ENCODE measurements at regions not wholly inside any gene's neighbourhood (a gene's known extent, or its start where the extent isn't known, plus 50 kb on each side); places are given as distances from the start of the nearest gene placed in this dataset.

DNA sequence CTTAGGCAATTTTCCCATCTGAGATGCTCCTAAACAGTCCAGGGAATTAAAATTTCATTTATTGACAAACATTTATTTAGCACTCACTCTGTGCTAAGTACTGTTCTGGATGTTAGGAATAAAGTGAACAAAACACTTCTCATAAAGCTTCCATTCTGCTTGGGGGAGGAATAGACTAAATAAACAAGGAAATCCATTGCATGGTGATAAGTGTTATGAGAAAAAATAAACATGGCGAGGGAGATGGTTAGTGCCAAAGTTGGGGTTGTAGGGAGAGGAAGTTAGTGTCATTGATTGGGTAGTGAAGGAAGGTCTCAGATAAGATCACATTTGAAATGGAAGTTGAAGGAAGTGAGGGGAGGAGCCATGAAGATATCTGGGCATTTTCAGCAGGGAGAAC lies 72.2 kb upstream of the CES5A start:
- peaks cover 3% of the 10 kb centered on the region for H3K27me3 ChIP-seq
- H3K27ac ChIP-seq = no peak overlapping the region
- no peak overlapping the region for H3K4me3 ChIP-seq
- no peaks in the 10 kb centered on the region for H3K9me3 ChIP-seq (ENCODE audit: low read depth)
- H3K4me1 ChIP-seq (ENCODE audit: low read depth) = no peaks in the 10 kb centered on the region
- DNase-seq (ENCODE audit: low read depth in 1 of 2, low spot score in 1 of 2) = no peak
- no peak for TF ChIP-seq CTCF (IDR thresholded peaks at IDR 0.05; ENCODE audit: low read depth, low read length)
- H3K36me3 ChIP-seq = no peaks in the 10 kb centered on the region

DNA sequence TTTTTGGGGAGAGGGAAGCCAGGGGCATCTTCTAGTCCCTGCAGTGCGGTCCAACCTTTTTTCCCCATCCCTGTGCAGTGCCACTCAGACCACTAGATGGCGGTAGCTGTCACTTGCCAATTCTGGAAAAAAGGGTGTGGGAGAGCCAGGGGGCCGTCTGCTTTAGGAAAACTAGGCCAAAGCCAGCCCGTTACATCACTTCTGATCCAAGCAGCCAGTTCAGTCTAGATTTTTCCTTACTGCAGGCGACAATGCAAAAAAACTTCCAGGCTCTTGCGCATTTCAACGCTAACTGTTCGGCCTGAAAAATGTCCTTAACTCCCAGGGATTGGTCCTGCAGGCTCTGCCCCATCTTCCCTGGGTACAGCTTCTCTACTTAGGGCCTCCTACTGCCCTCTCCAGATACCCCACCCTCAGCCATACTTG lies 69.2 kb upstream of the CES5A start:
- Histone ChIP-seq H3K36me3 (no peaks in the 10 kb centered on the region), H3K9me3 (ENCODE audit: low read depth) (no peaks in the 10 kb centered on the region), H3K4me3 (no peak overlapping the region), H3K27me3 (peaks cover 6% of the 10 kb centered on the region), H3K4me1 (ENCODE audit: low read depth) (no peaks in the 10 kb centered on the region), H3K27ac (no peak overlapping the region)
- DNase-seq (ENCODE audit: low read depth in 1 of 2, low spot score in 1 of 2) = peak; percentile 78 to 88
- peak; percentile 99 for TF ChIP-seq CTCF (IDR thresholded peaks at IDR 0.05; ENCODE audit: low read depth, low read length)

- H3K4me1 ChIP-seq (ENCODE audit: low read depth) = no peaks in the 10 kb centered on the region
- H3K9me3 ChIP-seq (ENCODE audit: low read depth) = no peaks in the 10 kb centered on the region
- peaks cover 6% of the 10 kb centered on the region for H3K27me3 ChIP-seq
- H3K27ac ChIP-seq = no peak overlapping the region
- TF ChIP-seq CTCF (IDR thresholded peaks at IDR 0.05; ENCODE audit: low read depth, low read length) = no peak
- DNase-seq (ENCODE audit: low read depth in 1 of 2, low spot score in 1 of 2) = no peak
- no peaks in the 10 kb centered on the region for H3K36me3 ChIP-seq
- H3K4me3 ChIP-seq = no peak overlapping the region
Measured at GRCh38 chr16:55943267-55943666, 68.1 kb upstream of the CES5A start.

GRCh38 chr16:55942821-55943220 lies 67.6 kb upstream of the CES5A start:
- Histone ChIP-seq H3K9me3 (ENCODE audit: low read depth) (no peaks in the 10 kb centered on the region), H3K27me3 (peaks cover 6% of the 10 kb centered on the region), H3K4me1 (ENCODE audit: low read depth) (no peaks in the 10 kb centered on the region), H3K27ac (no peak overlapping the region), H3K4me3 (no peak overlapping the region), H3K36me3 (no peaks in the 10 kb centered on the region)
- no peak for DNase-seq (ENCODE audit: low read depth in 1 of 2, low spot score in 1 of 2)
- TF ChIP-seq CTCF (IDR thresholded peaks at IDR 0.05; ENCODE audit: low read depth, low read length) = no peak

- DNase-seq (ENCODE audit: low read depth in 1 of 2, low spot score in 1 of 2) = no peak
- TF ChIP-seq CTCF (IDR thresholded peaks at IDR 0.05; ENCODE audit: low read depth, low read length) = no peak
- Histone ChIP-seq H3K4me3 (no peak overlapping the region), H3K27me3 (peaks cover 6% of the 10 kb centered on the region), H3K4me1 (ENCODE audit: low read depth) (no peaks in the 10 kb centered on the region), H3K9me3 (ENCODE audit: low read depth) (no peaks in the 10 kb centered on the region), H3K36me3 (no peaks in the 10 kb centered on the region), H3K27ac (no peak overlapping the region)
Measured at GRCh38 chr16:55941552-55941951, 66.4 kb upstream of the CES5A start.

DNA sequence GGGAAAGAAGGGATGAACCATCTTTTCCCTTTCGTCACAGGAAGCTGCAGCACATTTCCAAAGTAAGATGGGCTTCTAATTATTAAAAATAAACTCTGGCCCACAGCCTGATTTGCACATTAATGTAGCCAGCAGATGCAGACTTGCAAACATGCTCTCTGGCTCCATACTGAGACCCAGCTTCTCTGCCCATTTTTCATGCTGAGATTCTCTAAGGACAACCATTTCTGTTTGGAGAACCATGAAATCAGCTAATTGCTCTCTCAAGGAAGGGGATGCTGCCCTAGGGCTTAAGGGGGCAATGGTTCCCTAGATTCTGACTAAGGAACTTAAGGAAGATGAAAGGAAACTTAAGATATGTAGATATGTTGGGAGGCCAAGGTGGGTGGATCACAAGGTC lies 63.0 kb upstream of the CES5A start:
- DNase-seq (ENCODE audit: low read depth in 1 of 2, low spot score in 1 of 2) = no peak
- no peak overlapping the region for H3K27ac ChIP-seq
- no peaks in the 10 kb centered on the region for H3K36me3 ChIP-seq
- peaks cover 6% of the 10 kb centered on the region for H3K27me3 ChIP-seq
- H3K9me3 ChIP-seq (ENCODE audit: low read depth) = no peaks in the 10 kb centered on the region
- H3K4me1 ChIP-seq (ENCODE audit: low read depth) = no peaks in the 10 kb centered on the region
- no peak for TF ChIP-seq CTCF (IDR thresholded peaks at IDR 0.05; ENCODE audit: low read depth, low read length)
- H3K4me3 ChIP-seq = no peak overlapping the region
